Liver (tissue), 8 donors: ENCODE measurements at regions not wholly inside any gene's neighbourhood (a gene's known extent, or its start where the extent isn't known, plus 50 kb on each side); places are given as distances from the start of the nearest gene placed in this dataset.

Experiments
- DNase-seq: peaks from one replicate; pipeline ENCODE4 v3.0.0-alpha.2; 2017; ENCODE audit warnings: low spot score
- H3K27ac ChIP-seq, 2 donors: one replicate each; pipeline ENCODE4 v1.7.0; 2013; ENCODE audit warnings: inconsistent platforms in 2 of 2, low read length in 2 of 2, control low read depth in 1 of 2, low read depth in 1 of 2, mild to moderate bottlenecking in 1 of 2
- H3K27me3 ChIP-seq, 4 donors: one replicate each; pipeline versions ENCODE4 v1.6.1 to v1.7.0; 2013; ENCODE audit warnings: low read length in 3 of 4, inconsistent platforms in 1 of 4, mild to moderate bottlenecking in 1 of 4, moderate library complexity in 1 of 4; ENCODE audit not compliant: control insufficient read depth in 4 of 4, insufficient read depth in 4 of 4
- H3K36me3 ChIP-seq, 4 donors: one replicate each; pipeline versions ENCODE4 v1.6.1 to v1.7.0; 2013; ENCODE audit warnings: low read length in 3 of 4, mild to moderate bottlenecking in 3 of 4, low read depth in 1 of 4, moderate library complexity in 1 of 4; ENCODE audit not compliant: control insufficient read depth in 4 of 4, insufficient read depth in 3 of 4
- H3K4me1 ChIP-seq, 4 donors: one replicate each; pipeline versions ENCODE4 v1.6.1 to v1.7.0; 2013; ENCODE audit warnings: low read length in 3 of 4, mild to moderate bottlenecking in 3 of 4, moderate library complexity in 1 of 4; ENCODE audit not compliant: control insufficient read depth in 4 of 4, insufficient read depth in 4 of 4
- H3K4me3 ChIP-seq, 3 donors: one replicate each; pipeline versions ENCODE4 v1.6.1 to v1.7.0; 2013; ENCODE audit warnings: low read length in 3 of 3, control low read depth in 1 of 3, low read depth in 1 of 3, mild to moderate bottlenecking in 1 of 3
- H3K9ac ChIP-seq, 2 donors: one replicate each; pipeline ENCODE4 v1.7.0; 2013; ENCODE audit warnings: low read length in 2 of 2, mild to moderate bottlenecking in 2 of 2, moderate library complexity in 2 of 2, control low read depth in 1 of 2, low read depth in 1 of 2
- H3K9me3 ChIP-seq, 4 donors: one replicate each; pipeline versions ENCODE4 v1.6.1 to v1.7.0; 2013; ENCODE audit warnings: low read length in 3 of 4; ENCODE audit not compliant: control insufficient read depth in 4 of 4
- ATF3 ChIP-seq: IDR thresholded peaks from 2 replicates; pipeline ENCODE4 v1.6.1; 2016; ENCODE audit warnings: antibody characterized with exemption
- CTCF ChIP-seq: fragments of 150-350 bp; IDR thresholded peaks from 2 replicates; pipeline ENCODE4 v1.5.1; 2017; ENCODE audit warnings: improper control_type of control experiment, low read depth, low read length; ENCODE audit not compliant: missing input control
- EGR1 ChIP-seq, 2 donors: IDR thresholded peaks; 2 replicates each; pipeline ENCODE4 v1.6.1; 2016 to 2018; ENCODE audit warnings: antibody characterized with exemption in 2 of 2, low read depth in 2 of 2
- FOXA1 ChIP-seq: IDR thresholded peaks from 2 replicates; pipeline ENCODE4 v1.6.1; 2016; ENCODE audit warnings: antibody characterized with exemption
- FOXA2 ChIP-seq: IDR thresholded peaks from 2 replicates; pipeline ENCODE4 v1.6.1; 2016; ENCODE audit warnings: antibody characterized with exemption
- GABPA ChIP-seq, 2 donors: IDR thresholded peaks in 1 of 2; conservative IDR thresholded peaks in 1 of 2; 2 replicates each; pipeline ENCODE4 v1.6.1; 2016; ENCODE audit warnings: antibody characterized with exemption in 2 of 2, mild to moderate bottlenecking in 1 of 2, moderate library complexity in 1 of 2
- HNF4A ChIP-seq, 2 donors: conservative IDR thresholded peaks; 2 replicates each; pipeline ENCODE4 v1.6.1; 2016; ENCODE audit warnings: antibody characterized with exemption in 2 of 2, mild to moderate bottlenecking in 2 of 2
- HNF4G ChIP-seq: IDR thresholded peaks from 2 replicates; pipeline ENCODE4 v1.6.1; 2016; ENCODE audit warnings: antibody characterized with exemption
- JUND ChIP-seq, 2 donors: IDR thresholded peaks; 2 replicates each; pipeline ENCODE4 v1.6.1; 2016; ENCODE audit warnings: antibody characterized with exemption in 2 of 2
- MAX ChIP-seq: IDR thresholded peaks from 2 replicates; pipeline ENCODE4 v1.6.1; 2016; ENCODE audit warnings: antibody characterized with exemption
- NR2F2 ChIP-seq: IDR thresholded peaks from 2 replicates; pipeline ENCODE4 v1.6.1; 2016; ENCODE audit warnings: antibody characterized with exemption
- REST ChIP-seq: IDR thresholded peaks from 2 replicates; pipeline ENCODE4 v1.6.1; 2016; ENCODE audit warnings: antibody characterized with exemption, mild to moderate bottlenecking
- RXRA ChIP-seq, 2 donors: IDR thresholded peaks; 2 replicates each; pipeline ENCODE4 v1.6.1; 2017 to 2018; ENCODE audit warnings: antibody characterized with exemption in 2 of 2, mild to moderate bottlenecking in 1 of 2
- SP1 ChIP-seq: IDR thresholded peaks from 2 replicates; pipeline ENCODE4 v1.6.1; 2018; ENCODE audit warnings: antibody characterized with exemption, mild to moderate bottlenecking
- TAF1 ChIP-seq: conservative IDR thresholded peaks from 2 replicates; pipeline ENCODE4 v1.6.1; 2016; ENCODE audit warnings: antibody characterized with exemption, mild to moderate bottlenecking
- YY1 ChIP-seq: IDR thresholded peaks from 2 replicates; pipeline ENCODE4 v1.6.1; 2016; ENCODE audit warnings: antibody characterized with exemption, mild to moderate bottlenecking
- ZBTB33 ChIP-seq: IDR thresholded peaks from 2 replicates; pipeline ENCODE4 v1.6.1; 2016; ENCODE audit warnings: antibody characterized with exemption
- WGBS: extraction: QIAGEN DNeasy Blood & Tissue Kit; methylation state at CpG from one replicate; pipeline ENCODE4 v1.1.7; 2013; 5-methylcytosine and 5-hydroxymethylcytosine counted together
- donor health status: healthy.
- donor health status: healthy.
- donor health status: healthy.
- donor health status: healthy.
- donor health status: healthy.

- TF ChIP-seq YY1, result no peak
- whole genome bisulfite sequencing, result 58% methylated on average over 1 of the region's 1 CpG
- DNase-seq, result no peak
Measured at GRCh38 chr4:114400531-114400930, 198.1 kb upstream of the UGT8 start.

GRCh38 chr4:114401483-114401882 is 197.1 kb upstream of the UGT8 start:
- H3K9me3 ChIP-seq, result no peaks in the 10 kb centered on the region
- no peaks in the 10 kb centered on the region for H3K27me3 ChIP-seq
- no peak for DNase-seq
- no peak for TF ChIP-seq REST
- no peak for TF ChIP-seq FOXA2
- no peak for TF ChIP-seq EGR1 (IDR thresholded peaks at IDR 0.05; ENCODE audit: low read depth in 2 of 2)
- TF ChIP-seq YY1, result no peak
- no peak for TF ChIP-seq GABPA (IDR thresholded peaks at IDR 0.05 in 1 of 2, conservative IDR thresholded peaks at IDR 0.05 in 1 of 2)
- no peak for TF ChIP-seq FOXA1
- TF ChIP-seq ATF3, result no peak
- TF ChIP-seq CTCF, result no peak
- TF ChIP-seq JUND (IDR thresholded peaks at IDR 0.05), result no peak
- TF ChIP-seq MAX, result no peak
- no peak for TF ChIP-seq RXRA (IDR thresholded peaks at IDR 0.05)
- no peak for TF ChIP-seq SP1
- TF ChIP-seq HNF4G, result no peak
- no peak for TF ChIP-seq ZBTB33
- no peak for TF ChIP-seq TAF1
- no peak for TF ChIP-seq HNF4A (conservative IDR thresholded peaks at IDR 0.05)
- TF ChIP-seq NR2F2, result no peak
- no peak overlapping the region for H3K9ac ChIP-seq
- no peak overlapping the region for H3K4me3 ChIP-seq
- no peaks in the 10 kb centered on the region for H3K4me1 ChIP-seq
- H3K27ac ChIP-seq, result no peak overlapping the region
- WGBS, result 71% methylated on average over 2 of the region's 2 CpGs
- no peaks in the 10 kb centered on the region for H3K36me3 ChIP-seq

More at GRCh38 chr4:114400531-114400930, 198.1 kb upstream of the UGT8 start:
- no peaks in the 10 kb centered on the region for H3K9me3 ChIP-seq
- H3K4me3 ChIP-seq, result no peak overlapping the region
- no peaks in the 10 kb centered on the region for H3K4me1 ChIP-seq
- H3K27me3 ChIP-seq, result no peaks in the 10 kb centered on the region
- H3K36me3 ChIP-seq, result no peaks in the 10 kb centered on the region
- no peak overlapping the region for H3K27ac ChIP-seq
- no peak overlapping the region for H3K9ac ChIP-seq
